H1 (cell line): ENCODE measurements at regions not wholly inside any gene's neighbourhood (a gene's known extent, or its start where the extent isn't known, plus 50 kb on each side); places are given as distances from the start of the nearest gene placed in this dataset.

ENCODE experiments used
- CTCF ChIA-PET: fragments of 300-600 bp; sonication (Branson Sonifier 250); formaldehyde crosslinking; loops from one replicate; lab custom pipeline; 2021; ENCODE audit not compliant: partially characterized antibody; lab: Charles Lee
- POLR2A ChIA-PET: fragments of 300-600 bp; sonication (Branson Sonifier 250); formaldehyde crosslinking; loops from one replicate; lab custom pipeline; 2021; ENCODE audit warnings: inconsistent platforms; ENCODE audit not compliant: partially characterized antibody; lab: Charles Lee
- DNase-seq, 2 experiments: peaks; one replicate each; pipeline versions ENCODE4 v3.0.0 to v3.0.0-alpha.2; 2010 to 2022; ENCODE audit warnings: low spot score in 2 of 2, low read depth in 1 of 2, mixed read lengths in 1 of 2
- FAIRE-seq: peaks from 2 replicates; lab custom pipeline; 2011; peaks lifted over from hg19 to GRCh38; lab: Jason Lieb, UNC
- H2AFZ ChIP-seq: 2 replicates; pipeline ENCODE4 v1.8.1; 2012; ENCODE audit warnings: low read length, inconsistent platforms
- H2AK5ac ChIP-seq: 2 replicates; pipeline ENCODE4 v1.6.1; 2013; ENCODE audit warnings: low read depth, low read length
- H2BK120ac ChIP-seq: replicated peaks from 2 replicates; pipeline ENCODE3; 2013; ENCODE audit warnings: low read depth, low read length, inconsistent platforms
- H2BK12ac ChIP-seq: 2 replicates; pipeline ENCODE4 v1.6.1; 2013; ENCODE audit warnings: low read depth, low read length
- H2BK15ac ChIP-seq: 2 replicates; pipeline ENCODE4 v1.6.1; 2013; ENCODE audit warnings: low read length
- H2BK20ac ChIP-seq: 2 replicates; pipeline ENCODE4 v1.6.1; 2013; ENCODE audit warnings: low read length
- H2BK5ac ChIP-seq: 2 replicates; pipeline ENCODE4 v1.6.1; 2013; ENCODE audit warnings: low read depth, low read length
- H3K14ac ChIP-seq: 2 replicates; pipeline ENCODE4 v1.6.1; 2013; ENCODE audit warnings: inconsistent platforms; ENCODE audit not compliant: insufficient read length
- H3K18ac ChIP-seq: 2 replicates; pipeline ENCODE4 v1.6.1; 2013; ENCODE audit warnings: low read length; ENCODE audit errors: extremely low read depth
- H3K23ac ChIP-seq: 2 replicates; pipeline ENCODE4 v1.6.1; 2013; ENCODE audit warnings: inconsistent platforms; ENCODE audit not compliant: insufficient read length
- H3K23me2 ChIP-seq: 2 replicates; pipeline ENCODE4 v1.6.1; 2013; ENCODE audit warnings: low read depth, low read length
- H3K27ac ChIP-seq: 2 replicates; pipeline ENCODE4 v1.6.1; 2011; ENCODE audit warnings: low read depth, low read length, inconsistent platforms
- H3K27me3 ChIP-seq, 4 experiments: replicated peaks in 1 of 4; 1 replicate in 1 of 4; 2 replicates in 3 of 4; pipeline versions ENCODE4 v1.6.1 to v1.8.1; 2011 to 2013; ENCODE audit warnings: low read length in 3 of 4, mild to moderate bottlenecking in 3 of 4, inconsistent platforms in 2 of 4, mixed read lengths in 2 of 4, moderate library complexity in 1 of 4; ENCODE audit not compliant: control insufficient read depth in 3 of 4, insufficient read depth in 3 of 4; ENCODE audit errors: extremely low read depth in 1 of 4
- H3K36me3 ChIP-seq, 4 experiments: 2 replicates each; pipeline versions ENCODE4 v1.6.1 to v1.8.1; 2011 to 2013; ENCODE audit warnings: mild to moderate bottlenecking in 4 of 4, low read length in 3 of 4, moderate library complexity in 2 of 4, control low read depth in 1 of 4, inconsistent platforms in 1 of 4; ENCODE audit not compliant: insufficient read depth in 4 of 4, control insufficient read depth in 2 of 4
- H3K4ac ChIP-seq: replicated peaks from 2 replicates; pipeline ENCODE3; 2013; ENCODE audit warnings: low read length, low read depth, mixed read lengths, inconsistent platforms; ENCODE audit not compliant: insufficient read length
- H3K4me1 ChIP-seq, 4 experiments: replicated peaks in 1 of 4; 1 replicate in 1 of 4; 2 replicates in 3 of 4; pipeline versions ENCODE4 v1.6.1 to v1.8.1; 2011 to 2013; ENCODE audit warnings: low read length in 3 of 4, inconsistent platforms in 2 of 4, mixed read lengths in 1 of 4; ENCODE audit not compliant: insufficient read depth in 4 of 4, control insufficient read depth in 3 of 4
- H3K4me2 ChIP-seq, 2 experiments: 2 replicates each; pipeline versions ENCODE4 v1.6.1 to v1.8.1; 2011 to 2013; ENCODE audit warnings: low read depth in 2 of 2, low read length in 2 of 2, control low read depth in 1 of 2, inconsistent platforms in 1 of 2, mild to moderate bottlenecking in 1 of 2; ENCODE audit not compliant: insufficient read depth in 1 of 2
- H3K4me3 ChIP-seq, 4 experiments: fragments of 200-600, 300-600 bp in 1 of 4; sonication (generic), shearing (Covaris generic), sonication (Bioruptor Twin) in 1 of 4; 2 replicates each; pipeline versions ENCODE4 v1.5.1 to v1.8.1; 2011 to 2016; ENCODE audit warnings: low read length in 4 of 4, low read depth in 3 of 4, control low read depth in 2 of 4, inconsistent platforms in 2 of 4, mild to moderate bottlenecking in 2 of 4, mixed read lengths in 1 of 4, moderate library complexity in 1 of 4; ENCODE audit not compliant: insufficient read depth in 2 of 4; ENCODE audit errors: extremely low read depth in 1 of 4
- H3K56ac ChIP-seq: replicated peaks from 2 replicates; pipeline ENCODE3; 2013; ENCODE audit warnings: low read depth, mild to moderate bottlenecking, mixed read lengths, low read length, inconsistent platforms; ENCODE audit not compliant: insufficient read length
- H3K79me1 ChIP-seq: 2 replicates; pipeline ENCODE4 v1.6.1; 2013; ENCODE audit warnings: low read depth, low read length, control low read depth
- H3K79me2 ChIP-seq, 2 experiments: 2 replicates each; pipeline versions ENCODE4 v1.6.1 to v1.8.1; 2012 to 2013; ENCODE audit warnings: low read length in 2 of 2, mild to moderate bottlenecking in 2 of 2, inconsistent platforms in 1 of 2; ENCODE audit not compliant: insufficient read depth in 2 of 2, control insufficient read depth in 1 of 2
- H3K9ac ChIP-seq, 4 experiments: replicated peaks in 1 of 4; 1 replicate in 1 of 4; 2 replicates in 3 of 4; pipeline versions ENCODE4 v1.6.1 to v1.8.1; 2011 to 2013; ENCODE audit warnings: low read depth in 3 of 4, low read length in 3 of 4, control low read depth in 2 of 4, mild to moderate bottlenecking in 2 of 4, moderate library complexity in 2 of 4, inconsistent platforms in 1 of 4; ENCODE audit errors: extremely low read depth in 1 of 4
- H3K9me3 ChIP-seq, 2 experiments: 2 replicates each; pipeline versions ENCODE4 v1.6.1 to v1.8.1; 2012 to 2013; ENCODE audit warnings: mild to moderate bottlenecking in 2 of 2, moderate library complexity in 2 of 2, control low read depth in 1 of 2, inconsistent platforms in 1 of 2, low read depth in 1 of 2, low read length in 1 of 2, mixed read lengths in 1 of 2; ENCODE audit not compliant: insufficient read depth in 2 of 2
- H4K20me1 ChIP-seq, 2 experiments: replicated peaks in 1 of 2; 2 replicates each; pipeline versions ENCODE3 to v1.8.1; 2011 to 2013; ENCODE audit warnings: inconsistent platforms in 2 of 2, low read length in 2 of 2, mild to moderate bottlenecking in 1 of 2; ENCODE audit not compliant: insufficient read depth in 2 of 2, control insufficient read depth in 1 of 2
- H4K5ac ChIP-seq: 2 replicates; pipeline ENCODE4 v1.6.1; 2013; ENCODE audit warnings: low read length, low read depth, mixed read lengths, inconsistent platforms; ENCODE audit not compliant: insufficient read length
- H4K8ac ChIP-seq: 2 replicates; pipeline ENCODE4 v1.8.0; 2013; ENCODE audit warnings: mild to moderate bottlenecking, moderate library complexity, low read length, inconsistent platforms; ENCODE audit not compliant: insufficient read depth; ENCODE audit errors: extremely low read depth
- H4K91ac ChIP-seq: replicated peaks from 2 replicates; pipeline ENCODE3; 2013; ENCODE audit warnings: low read length, mixed read lengths, inconsistent platforms; ENCODE audit not compliant: insufficient read length
- RFX5 ChIP-seq: IDR thresholded peaks from 2 replicates; pipeline ENCODE4 v1.6.1; 2011; ENCODE audit warnings: low read depth, low read length, improper control_type of control experiment, borderline replicate concordance
- WGBS, 2 experiments: shearing (Covaris generic) in 1 of 2; methylation state at CpG; one replicate each; pipeline versions ENCODE4 v1.1.6 to v1.1.7; 2013 to 2015; ENCODE audit warnings: low lambda C conversion rate in 2 of 2, mixed read lengths in 2 of 2, inconsistent platforms in 1 of 2, low coverage in 1 of 2, missing lambda C conversion rate in 1 of 2; ENCODE audit not compliant: insufficient replicate concordance in 2 of 2, insufficient coverage in 1 of 2, insufficient read length in 1 of 2; ENCODE audit errors: extremely low coverage in 1 of 2, missing lambda C conversion rate in 1 of 2; 5-methylcytosine and 5-hydroxymethylcytosine counted together

GRCh38 chr1:94301186-94301585 lies 63.8 kb upstream of the ARHGAP29 start:
- H2AK5ac ChIP-seq: no peak overlapping the region
- H3K4me3 ChIP-seq: no peak overlapping the region
- H2AFZ ChIP-seq: no peak overlapping the region
- no peak overlapping the region for H3K23ac ChIP-seq
- H3K79me1 ChIP-seq: no peaks in the 10 kb centered on the region
- H4K20me1 ChIP-seq: no peaks in the 10 kb centered on the region
- no peak overlapping the region for H2BK120ac ChIP-seq
- no peak for FAIRE-seq
- no peak overlapping the region for H3K27ac ChIP-seq
- H2BK20ac ChIP-seq: no peak overlapping the region
- no peaks in the 10 kb centered on the region for H3K9me3 ChIP-seq
- no peak overlapping the region for H4K5ac ChIP-seq
- no peaks in the 10 kb centered on the region for H3K79me2 ChIP-seq
- no peaks in the 10 kb centered on the region for H3K27me3 ChIP-seq
- H2BK12ac ChIP-seq: no peak overlapping the region
- no peak overlapping the region for H3K18ac ChIP-seq
- no peaks in the 10 kb centered on the region for H3K36me3 ChIP-seq
- no peak overlapping the region for H3K14ac ChIP-seq
- no peak overlapping the region for H3K4ac ChIP-seq
- POLR2A ChIA-PET: interaction anchor here (1.0 kb wide), 1 partner anchor 252 kb away, joined by 3 read pairs; no protein-coding TSS in a partner anchor
- DNase-seq: no peak
- no peak overlapping the region for H4K8ac ChIP-seq
- H2BK15ac ChIP-seq: no peak overlapping the region
- CTCF ChIA-PET: interaction anchor here (0.5 to 3.1 kb wide), 9 partner anchors 19 to 275 kb away, joined by 3 to 12 read pairs (median 6); no protein-coding TSS in a partner anchor
- peaks cover 0 to 8% (median under 1%) of the 10 kb centered on the region in 4 experiments; a peak in 1 of 7 replicates for H3K4me1 ChIP-seq
- H3K9ac ChIP-seq: no peak overlapping the region
- H2BK5ac ChIP-seq: no peak overlapping the region
- H3K56ac ChIP-seq: no peak overlapping the region
- H3K4me2 ChIP-seq: no peak overlapping the region
- H3K23me2 ChIP-seq: no peaks in the 10 kb centered on the region
- 92% methylated on average over 5 of the region's 5 CpGs; no CpG with 5 or more reads in 1 of the 2 experiments for WGBS, 2 experiments
- TF ChIP-seq RFX5: no peak
- no peak overlapping the region for H4K91ac ChIP-seq
